Activated T-helper 1 cell treated with anti-CD3 and anti-CD28 coated beads, Interleukin-12 subunit alpha, Interleukin-12 subunit beta, Interleukin-2, Interleukin-4 antibody, amounts not matched to agents 30 ng/mL and 10 ng/mL and 1 ng/mL, durations not matched to agents 14 hours and 24 hours and 36 hours (primary cell): ENCODE measurements at regions not wholly inside any gene's neighbourhood (a gene's known extent, or its start where the extent isn't known, plus 50 kb on each side); places are given as distances from the start of the nearest gene placed in this dataset.

ENCODE experiments used
- DNase-seq: peaks from one replicate; pipeline ENCODE4 v3.0.0; 2021; ENCODE audit warnings: low spot score
- H3K27ac Mint-ChIP-seq: one replicate; pipeline ENCODE4 v1.8.0; 2021; ENCODE audit warnings: mild to moderate bottlenecking, mixed read lengths
- H3K27me3 Mint-ChIP-seq: one replicate; pipeline ENCODE4 v1.8.0; 2022; ENCODE audit warnings: mild to moderate bottlenecking, moderate library complexity, mixed read lengths; ENCODE audit not compliant: insufficient read depth
- H3K36me3 Mint-ChIP-seq: one replicate; pipeline ENCODE4 v1.8.0; 2021; ENCODE audit warnings: low read depth, mixed read lengths
- H3K4me1 Mint-ChIP-seq: one replicate; pipeline ENCODE4 v1.8.0; 2021; ENCODE audit warnings: low read depth, mixed read lengths
- H3K4me3 Mint-ChIP-seq: one replicate; pipeline ENCODE4 v1.8.0; 2021; ENCODE audit warnings: mild to moderate bottlenecking, moderate library complexity, mixed read lengths
- H3K9me3 Mint-ChIP-seq: one replicate; pipeline ENCODE4 v1.8.0; 2021; ENCODE audit warnings: mixed read lengths
- intact Hi-C: fragments of 100-400 bp; cut with micrococcal nuclease; formaldehyde crosslinking; loops from one replicate; pipeline ENCODE4 v1.15.1; 2024

DNA sequence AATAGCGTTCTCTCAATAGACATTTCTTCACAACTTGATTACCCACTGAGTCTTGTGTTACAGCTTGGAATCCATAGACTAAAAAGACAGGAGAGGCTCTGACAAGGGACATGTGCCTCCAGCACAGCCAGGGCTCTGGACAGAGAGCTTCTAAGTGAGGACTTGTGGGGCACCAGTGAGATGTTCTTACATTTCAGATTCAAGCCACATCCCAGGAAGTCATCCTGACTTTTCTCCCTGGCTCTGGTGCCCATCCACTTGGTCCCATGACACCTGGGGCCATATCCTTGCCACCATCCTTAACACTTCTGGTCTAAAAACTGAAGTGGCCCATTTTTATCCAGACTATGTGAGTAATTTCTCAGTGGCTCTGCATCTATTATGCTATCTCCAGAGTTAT, 440.1 kb downstream of the TCERG1L start:
- Mint-ChIP-seq H3K9me3 (no peaks in the 10 kb centered on the region), H3K27ac (no peak overlapping the region), H3K4me3 (no peak overlapping the region), H3K36me3 (no peaks in the 10 kb centered on the region), H3K4me1 (no peaks in the 10 kb centered on the region), H3K27me3 (no peaks in the 10 kb centered on the region)
- intact Hi-C loops = no loop called here
- DNase-seq = no peak

DNA sequence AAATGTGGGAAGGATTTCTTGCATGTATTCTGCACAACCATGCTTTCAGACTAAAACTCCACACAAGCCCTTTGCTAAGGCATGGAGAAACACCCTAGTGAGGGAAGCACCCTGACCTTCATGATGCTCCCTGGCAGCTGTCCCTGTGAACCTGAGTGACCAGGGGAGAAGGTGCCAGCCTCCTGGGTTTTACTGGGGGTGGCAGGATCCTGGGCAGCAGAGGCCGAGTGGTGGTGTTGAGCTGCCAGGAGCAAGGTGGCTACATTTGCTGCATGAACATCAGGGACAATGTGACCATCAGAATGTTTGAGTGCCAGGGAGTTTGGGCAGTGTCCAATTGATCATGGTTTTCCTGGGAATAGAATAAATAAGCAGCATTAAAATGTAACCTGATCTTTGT, 437.9 kb downstream of the TCERG1L start:
- intact Hi-C loops = no loop called here
- no peaks in the 10 kb centered on the region for H3K36me3 Mint-ChIP-seq
- no peak overlapping the region for H3K27ac Mint-ChIP-seq
- DNase-seq = no peak
- H3K4me3 Mint-ChIP-seq = no peak overlapping the region
- no peaks in the 10 kb centered on the region for H3K9me3 Mint-ChIP-seq
- H3K27me3 Mint-ChIP-seq = no peaks in the 10 kb centered on the region
- H3K4me1 Mint-ChIP-seq = no peaks in the 10 kb centered on the region

GRCh38 chr10:130875116-130875515, 436.4 kb downstream of the TCERG1L start:
- Mint-ChIP-seq H3K27ac (no peak overlapping the region), H3K27me3 (no peaks in the 10 kb centered on the region)
- intact Hi-C loops = no loop called here

GRCh38 chr10:130875897-130876472, 435.5 kb downstream of the TCERG1L start:
- Mint-ChIP-seq H3K27me3 (no peaks in the 10 kb centered on the region), H3K36me3 (no peaks in the 10 kb centered on the region), H3K27ac (no peak overlapping the region), H3K4me1 (no peaks in the 10 kb centered on the region), H3K4me3 (no peak overlapping the region), H3K9me3 (no peaks in the 10 kb centered on the region)
- no peak for DNase-seq
- intact Hi-C loops = no loop called here

More at GRCh38 chr10:130875116-130875515, 436.4 kb downstream of the TCERG1L start:
- no peak for DNase-seq
- Mint-ChIP-seq H3K9me3 (no peaks in the 10 kb centered on the region), H3K4me3 (no peak overlapping the region), H3K36me3 (no peaks in the 10 kb centered on the region), H3K4me1 (no peaks in the 10 kb centered on the region)

- Mint-ChIP-seq H3K27ac (no peak overlapping the region), H3K27me3 (no peaks in the 10 kb centered on the region), H3K4me1 (no peaks in the 10 kb centered on the region), H3K9me3 (no peaks in the 10 kb centered on the region), H3K4me3 (no peak overlapping the region), H3K36me3 (no peaks in the 10 kb centered on the region)
- no peak for DNase-seq
- intact Hi-C loops = no loop called here
Observed at GRCh38 chr10:130877126-130877525, 434.4 kb downstream of the TCERG1L start.

- H3K4me3 Mint-ChIP-seq = no peak overlapping the region
- H3K27me3 Mint-ChIP-seq = no peaks in the 10 kb centered on the region
- H3K27ac Mint-ChIP-seq = no peak overlapping the region
- H3K9me3 Mint-ChIP-seq = no peaks in the 10 kb centered on the region
- H3K36me3 Mint-ChIP-seq = no peaks in the 10 kb centered on the region
- intact Hi-C loops = no loop called here
- H3K4me1 Mint-ChIP-seq = no peaks in the 10 kb centered on the region
- no peak for DNase-seq
Observed at GRCh38 chr10:130878131-130878530, 433.4 kb downstream of the TCERG1L start.

- Mint-ChIP-seq H3K9me3 (no peaks in the 10 kb centered on the region), H3K4me3 (no peak overlapping the region), H3K4me1 (no peaks in the 10 kb centered on the region), H3K27me3 (no peaks in the 10 kb centered on the region), H3K27ac (no peak overlapping the region), H3K36me3 (no peaks in the 10 kb centered on the region)
- DNase-seq = no peak
- intact Hi-C loops = no loop called here
Observed at GRCh38 chr10:130882906-130883305, 428.6 kb downstream of the TCERG1L start.

- Mint-ChIP-seq H3K27me3 (no peaks in the 10 kb centered on the region), H3K4me3 (no peak overlapping the region), H3K4me1 (no peaks in the 10 kb centered on the region), H3K27ac (no peak overlapping the region), H3K36me3 (no peaks in the 10 kb centered on the region), H3K9me3 (no peaks in the 10 kb centered on the region)
- intact Hi-C loops = no loop called here
- no peak for DNase-seq
Observed at GRCh38 chr10:130884456-130884855, 427.1 kb downstream of the TCERG1L start.

DNA sequence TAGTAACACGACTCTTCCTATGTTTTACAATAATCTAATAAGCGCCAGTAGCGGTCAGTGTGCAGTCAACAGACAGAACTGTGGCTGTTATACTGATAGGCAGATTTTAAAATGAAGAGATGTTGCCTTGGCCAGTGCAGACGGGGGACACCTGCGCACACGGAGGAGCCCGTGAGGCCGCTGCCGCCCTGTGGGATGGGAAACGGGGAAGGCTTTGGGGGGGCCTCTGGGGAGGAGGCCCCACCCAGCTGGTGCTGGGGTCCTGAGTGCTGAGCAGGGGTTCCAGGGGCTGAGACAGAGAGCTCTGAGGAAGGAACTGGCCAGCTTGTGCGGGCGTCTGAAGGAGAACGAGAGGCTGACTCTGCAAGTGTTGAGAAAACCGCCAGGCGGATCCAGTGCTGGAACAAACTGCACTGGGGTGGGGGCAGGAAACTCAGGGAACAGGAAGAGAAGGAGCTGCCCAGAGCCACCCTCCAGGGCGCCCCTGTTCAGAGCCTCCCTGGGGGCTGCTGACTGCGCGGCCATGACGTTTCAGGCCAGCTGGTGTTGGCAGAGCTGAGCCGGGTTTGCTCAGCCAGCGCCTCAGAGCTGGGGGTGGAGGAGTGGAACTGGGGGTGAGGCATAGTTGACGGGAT, 426.4 kb downstream of the TCERG1L start:
- H3K9me3 Mint-ChIP-seq = no peaks in the 10 kb centered on the region

GRCh38 chr10:130887170-130887569, 424.4 kb downstream of the TCERG1L start:
- H3K9me3 Mint-ChIP-seq = no peaks in the 10 kb centered on the region
- no peak overlapping the region for H3K27ac Mint-ChIP-seq
- H3K36me3 Mint-ChIP-seq = no peaks in the 10 kb centered on the region
- intact Hi-C loops = no loop called here
- no peaks in the 10 kb centered on the region for H3K4me1 Mint-ChIP-seq
- DNase-seq = no peak
- no peak overlapping the region for H3K4me3 Mint-ChIP-seq
- H3K27me3 Mint-ChIP-seq = no peaks in the 10 kb centered on the region

More for the DNA sequence above, 426.4 kb downstream of the TCERG1L start:
- intact Hi-C loops = no loop called here
- no peak overlapping the region for H3K4me3 Mint-ChIP-seq
- DNase-seq = no peak
- no peak overlapping the region for H3K27ac Mint-ChIP-seq
- no peaks in the 10 kb centered on the region for H3K4me1 Mint-ChIP-seq
- H3K36me3 Mint-ChIP-seq = no peaks in the 10 kb centered on the region
- no peaks in the 10 kb centered on the region for H3K27me3 Mint-ChIP-seq

GRCh38 chr10:130888493-130888892, 423.0 kb downstream of the TCERG1L start:
- Mint-ChIP-seq H3K4me1 (no peaks in the 10 kb centered on the region), H3K36me3 (no peaks in the 10 kb centered on the region)

DNA sequence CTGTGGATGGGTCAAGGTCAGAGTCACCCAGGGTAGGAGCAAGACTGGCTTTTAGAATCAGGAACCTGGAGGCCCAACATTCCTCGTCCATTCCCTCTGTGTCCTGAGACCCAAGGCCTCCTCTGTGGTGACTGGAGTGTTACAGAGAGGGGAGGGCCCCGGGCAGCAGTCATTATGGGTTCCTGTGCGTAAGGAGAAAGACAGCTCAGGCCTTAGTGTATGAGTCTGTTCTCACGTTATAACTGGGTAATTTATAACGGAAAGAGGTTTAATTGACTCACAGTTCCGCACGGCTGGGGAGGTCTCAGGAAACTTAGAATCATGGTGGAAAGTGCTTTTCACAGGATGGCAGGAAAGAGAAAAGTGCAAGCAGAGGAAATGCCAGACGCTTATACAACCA, 422.3 kb downstream of the TCERG1L start:
- intact Hi-C loops = no loop called here
- Mint-ChIP-seq H3K27ac (no peak overlapping the region), H3K4me3 (no peak overlapping the region), H3K9me3 (no peaks in the 10 kb centered on the region), H3K36me3 (no peaks in the 10 kb centered on the region), H3K4me1 (no peaks in the 10 kb centered on the region), H3K27me3 (no peaks in the 10 kb centered on the region)
- no peak for DNase-seq

More at GRCh38 chr10:130888493-130888892, 423.0 kb downstream of the TCERG1L start:
- no peak overlapping the region for H3K4me3 Mint-ChIP-seq
- H3K9me3 Mint-ChIP-seq = no peaks in the 10 kb centered on the region
- intact Hi-C loops = no loop called here
- H3K27ac Mint-ChIP-seq = no peak overlapping the region
- DNase-seq = no peak
- H3K27me3 Mint-ChIP-seq = no peaks in the 10 kb centered on the region

- no peaks in the 10 kb centered on the region for H3K4me1 Mint-ChIP-seq
- H3K27ac Mint-ChIP-seq = no peak overlapping the region
- no peaks in the 10 kb centered on the region for H3K36me3 Mint-ChIP-seq
- no peaks in the 10 kb centered on the region for H3K27me3 Mint-ChIP-seq
- H3K4me3 Mint-ChIP-seq = no peak overlapping the region
- intact Hi-C loops = no loop called here
- no peaks in the 10 kb centered on the region for H3K9me3 Mint-ChIP-seq
- no peak for DNase-seq
Observed at GRCh38 chr10:130889780-130890179, 421.7 kb downstream of the TCERG1L start.

DNA sequence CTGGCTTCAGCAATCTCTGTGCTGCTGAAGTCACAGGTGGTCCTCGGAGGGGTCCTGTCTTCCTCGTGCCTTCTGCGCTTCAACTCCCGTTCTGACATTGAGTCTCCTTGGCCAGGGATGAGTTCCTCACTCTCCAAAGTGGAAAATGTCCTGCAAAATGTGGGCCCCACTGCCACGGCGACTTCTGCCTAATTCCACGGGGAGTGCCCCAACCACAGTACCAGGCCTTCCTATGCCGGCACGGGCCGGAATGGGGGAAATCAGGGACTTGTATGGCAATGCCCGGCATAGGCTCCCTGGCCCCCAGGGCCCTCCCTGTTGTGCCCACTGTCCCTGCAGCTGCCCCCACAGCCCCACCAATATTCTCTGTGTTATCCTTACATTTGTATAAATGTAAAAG, 420.5 kb downstream of the TCERG1L start:
- no peak overlapping the region for H3K4me3 Mint-ChIP-seq
- no peaks in the 10 kb centered on the region for H3K36me3 Mint-ChIP-seq
- H3K4me1 Mint-ChIP-seq = no peaks in the 10 kb centered on the region
- intact Hi-C loops = no loop called here
- no peak for DNase-seq
- H3K27me3 Mint-ChIP-seq = no peaks in the 10 kb centered on the region
- H3K27ac Mint-ChIP-seq = no peak overlapping the region
- no peaks in the 10 kb centered on the region for H3K9me3 Mint-ChIP-seq
